HG03575 (cell line): ENCODE measurements at regions not wholly inside any gene's neighbourhood (a gene's known extent, or its start where the extent isn't known, plus 50 kb on each side); places are given as distances from the start of the nearest gene placed in this dataset.

Source experiments
- ATAC-seq: cut with Tn5 transposase; IDR thresholded peaks from one replicate; pipeline ENCODE4 v1.9.1; 2021; ENCODE audit not compliant: unreplicated experiment, insufficient number of reproducible peaks, low FRiP score; ENCODE audit errors: extremely low read depth

GRCh38 chr2:220550995-220551700 is 923.7 kb downstream of the SLC4A3 start:
- no peak for ATAC-seq

- ATAC-seq, result no peak
Observed at GRCh38 chr2:220552790-220553535, 925.5 kb downstream of the SLC4A3 start.

- ATAC-seq, result no peak
Observed at GRCh38 chr2:220555961-220556630, 928.7 kb downstream of the SLC4A3 start.

- ATAC-seq, result no peak
Observed at GRCh38 chr2:220556658-220557057, 929.2 kb downstream of the SLC4A3 start.

GRCh38 chr2:220560192-220560591 is 932.8 kb downstream of the SLC4A3 start:
- no peak for ATAC-seq

- no peak for ATAC-seq
Observed at GRCh38 chr2:220562375-220563140, 935.1 kb downstream of the SLC4A3 start.

GRCh38 chr2:220568296-220568695 is 940.9 kb downstream of the SLC4A3 start:
- no peak for ATAC-seq

GRCh38 chr2:220569112-220569897 is 941.9 kb downstream of the SLC4A3 start:
- ATAC-seq, result no peak

GRCh38 chr2:220572385-220572784 is 945.0 kb downstream of the SLC4A3 start:
- ATAC-seq, result no peak

GRCh38 chr2:220574038-220574437 is 946.6 kb downstream of the SLC4A3 start:
- no peak for ATAC-seq

- ATAC-seq, result no peak
Observed at GRCh38 chr2:220575963-220576362, 948.5 kb downstream of the SLC4A3 start.

- no peak for ATAC-seq
Observed at GRCh38 chr2:220579452-220579851, 952.0 kb downstream of the SLC4A3 start.

- ATAC-seq, result no peak
Observed at GRCh38 chr2:220580113-220580512, 952.7 kb downstream of the SLC4A3 start.

GRCh38 chr2:220583725-220584124 is 956.3 kb downstream of the SLC4A3 start:
- no peak for ATAC-seq

GRCh38 chr2:220585241-220585640 is 957.8 kb downstream of the SLC4A3 start:
- ATAC-seq, result no peak

- ATAC-seq, result no peak
Observed at GRCh38 chr2:220586980-220587530, 959.6 kb downstream of the SLC4A3 start.

- no peak for ATAC-seq
Observed at GRCh38 chr2:220588148-220588547, 960.7 kb downstream of the SLC4A3 start.

GRCh38 chr2:220590476-220590875 is 963.0 kb downstream of the SLC4A3 start:
- ATAC-seq, result no peak
